GM12878 (cell line): ENCODE measurements at regions not wholly inside any gene's neighbourhood (a gene's known extent, or its start where the extent isn't known, plus 50 kb on each side); places are given as distances from the start of the nearest gene placed in this dataset.

Source experiments
- ATAC-seq: fragments of 200-7000 bp; cut with Tn5 transposase; 3 replicates; pipeline ENCODE4 v1.9.1; 2020; ENCODE audit warnings: mild to moderate bottlenecking, moderate library complexity
- BruUV-seq: library from RNA; stranded (reverse); fragments of 400-500 nt; replicated peaks from 2 replicates; lab custom pipeline; 2021; lab: Mats Ljungman, UMichigan
- CTCF ChIA-PET: fragments of 300-600 bp; sonication (Branson Sonifier 250); formaldehyde crosslinking; extraction: SDS; loops from one replicate; lab custom pipeline; 2021; ENCODE audit warnings: inconsistent platforms; lab: Yijun Ruan, JAX
- POLR2A ChIA-PET: fragments of 350-600 bp; formaldehyde crosslinking; extraction: SDS; loops from one replicate; lab custom pipeline; 2021; ENCODE audit warnings: inconsistent platforms; lab: Charles Lee
- RAD21 ChIA-PET: fragments of 300-600 bp; sonication (Branson Sonifier 250); formaldehyde crosslinking; loops from one replicate; lab custom pipeline; 2023; ENCODE audit warnings: antibody characterized with exemption; ENCODE audit not compliant: unreplicated experiment; lab: Charles Lee
- SMC1A ChIA-PET: fragments of 300-600 bp; sonication (Branson Sonifier 250); formaldehyde crosslinking; loops from one replicate; lab custom pipeline; 2023; ENCODE audit not compliant: unreplicated experiment, uncharacterized antibody; lab: Charles Lee
- DNase-seq: peaks from one replicate; pipeline ENCODE4 v3.0.0-alpha.2; 2011; ENCODE audit warnings: low read depth, low spot score
- FAIRE-seq: peaks from 3 replicates; lab custom pipeline; 2011; peaks lifted over from hg19 to GRCh38; lab: Jason Lieb, UNC
- H2AFZ ChIP-seq: 2 replicates; pipeline ENCODE4 v1.6.0; 2011; ENCODE audit warnings: low read depth, low read length, control low read depth; ENCODE audit not compliant: control insufficient read depth
- H3K27ac ChIP-seq: 2 replicates; pipeline ENCODE4 v1.5.1; 2011; ENCODE audit warnings: control low read depth; ENCODE audit not compliant: control insufficient read depth, insufficient read depth
- H3K27me3 ChIP-seq, 2 experiments: replicated peaks in 1 of 2; 2 replicates each; pipeline versions ENCODE4 v1.6.0 to v1.6.1; 2011; ENCODE audit warnings: low read length in 1 of 2; ENCODE audit not compliant: control insufficient read depth in 2 of 2, insufficient read depth in 2 of 2
- H3K36me3 ChIP-seq, 2 experiments: 2 replicates each; pipeline ENCODE4 v1.5.1; 2011; ENCODE audit warnings: low read length in 1 of 2; ENCODE audit not compliant: control insufficient read depth in 2 of 2, insufficient read depth in 2 of 2
- H3K4me1 ChIP-seq: 2 replicates; pipeline ENCODE4 v1.6.1; 2011; ENCODE audit warnings: mild to moderate bottlenecking, low read length, moderate library complexity, mixed read lengths; ENCODE audit not compliant: control insufficient read depth, insufficient read depth
- H3K4me2 ChIP-seq: 2 replicates; pipeline ENCODE4 v1.6.0; 2011; ENCODE audit warnings: control low read depth; ENCODE audit not compliant: control insufficient read depth, insufficient read depth
- H3K4me3 ChIP-seq: fragments of 200-600 bp; sonication (generic); 2 replicates; pipeline ENCODE4 v1.5.1; 2016
- H3K79me2 ChIP-seq: 2 replicates; pipeline ENCODE4 v1.6.0; 2011; ENCODE audit warnings: low read length; ENCODE audit not compliant: control insufficient read depth, insufficient read depth
- H3K9ac ChIP-seq: 2 replicates; pipeline ENCODE4 v1.8.0; 2011; ENCODE audit warnings: low read length, control low read depth, mixed read lengths; ENCODE audit not compliant: control insufficient read depth, insufficient read depth
- H3K9me3 ChIP-seq: replicated peaks from 3 replicates; pipeline ENCODE4 v1.5.1; 2011; ENCODE audit warnings: mild to moderate bottlenecking, low read length; ENCODE audit not compliant: control insufficient read depth, insufficient read depth
- H4K20me1 ChIP-seq: 2 replicates; pipeline ENCODE4 v1.6.0; 2011; ENCODE audit not compliant: control insufficient read depth, insufficient read depth
- CBX3 ChIP-seq: fragments of 200-600 bp; sonication (generic); IDR thresholded peaks from 2 replicates; pipeline ENCODE4 v1.6.1; 2016; ENCODE audit warnings: low read depth, borderline replicate concordance
- ESRRA ChIP-seq: IDR thresholded peaks from 2 replicates; pipeline ENCODE4 v1.6.1; 2012; ENCODE audit warnings: mild to moderate bottlenecking, low read length, improper control_type of control experiment
- FOXM1 ChIP-seq: IDR thresholded peaks from 2 replicates; pipeline ENCODE4 v1.6.1; 2012; ENCODE audit warnings: low read depth, mild to moderate bottlenecking, inconsistent platforms, low read length, moderate library complexity
- HDGF ChIP-seq: fragments of 450-650 bp; IDR thresholded peaks from 2 replicates; pipeline ENCODE4 v1.6.1; 2016; ENCODE audit warnings: antibody characterized with exemption
- IRF3 ChIP-seq: fragments of 450-650 bp; IDR thresholded peaks from 2 replicates; pipeline ENCODE4 v1.6.1; 2014; ENCODE audit warnings: mild to moderate bottlenecking
- JUND ChIP-seq: IDR thresholded peaks from 2 replicates; pipeline ENCODE4 v1.6.1; 2012; ENCODE audit warnings: low read depth, mild to moderate bottlenecking, low read length, improper control_type of control experiment, moderate library complexity
- NFYA ChIP-seq: IDR thresholded peaks from 2 replicates; pipeline ENCODE4 v1.6.1; 2011; ENCODE audit warnings: low read depth, mild to moderate bottlenecking, low read length, improper control_type of control experiment, borderline replicate concordance
- NR2F1 ChIP-seq: fragments of 450-650 bp; conservative IDR thresholded peaks from 2 replicates; pipeline ENCODE4 v1.6.1; 2017; ENCODE audit warnings: mild to moderate bottlenecking
- ZBTB4 ChIP-seq: fragments of 450-650 bp; formaldehyde crosslinking; IDR thresholded peaks from 2 replicates; pipeline ENCODE4 v1.4.0; 2022; ENCODE audit warnings: mild to moderate bottlenecking, moderate library complexity
- ZNF687 ChIP-seq: fragments of 450-650 bp; IDR thresholded peaks from 2 replicates; pipeline ENCODE4 v1.6.1; 2017; ENCODE audit warnings: mild to moderate bottlenecking, moderate library complexity
- WGBS: methylation state at CpG from one replicate; pipeline ENCODE4 v1.1.6; 2016; ENCODE audit warnings: low lambda C conversion rate; ENCODE audit not compliant: insufficient replicate concordance, insufficient coverage; ENCODE audit errors: missing lambda C conversion rate; 5-methylcytosine and 5-hydroxymethylcytosine counted together
- in situ Hi-C: fragments of 300-500 bp; cut with MboI; formaldehyde crosslinking; loops from 9 replicates; pipeline ENCODE4 v1.14.3; 2018; ENCODE audit warnings: mixed read lengths
- intact Hi-C: fragments of 100-400 bp; cut with micrococcal nuclease; formaldehyde crosslinking; loops from one replicate; pipeline ENCODE4 v1.14.2; 2022; ENCODE audit not compliant: unreplicated experiment

- Histone ChIP-seq H3K9ac (no peak overlapping the region), H3K4me3 (no peak overlapping the region), H3K36me3 (no peaks in the 10 kb centered on the region), H2AFZ (no peak overlapping the region), H3K4me1 (no peaks in the 10 kb centered on the region), H3K4me2 (no peak overlapping the region), H3K27me3 (peaks cover 0 to 4% of the 10 kb centered on the region in 2 experiments; a peak in 1 of 4 replicates), H3K9me3 (no peaks in the 10 kb centered on the region), H3K27ac (no peak overlapping the region), H4K20me1 (no peaks in the 10 kb centered on the region), H3K79me2 (no peaks in the 10 kb centered on the region)
- in situ Hi-C loops (no loop called here), intact Hi-C loops (no loop called here)
- BruUV-seq = no TSS peak
- 50% methylated on average over 4 of the region's 4 CpGs for WGBS
- ChIA-PET RAD21 (no interaction called here), POLR2A (no interaction called here), CTCF (interaction anchor here (1.3 kb wide), 1 partner anchor 9 kb away, joined by 3 read pairs; no protein-coding TSS in a partner anchor), SMC1A (no interaction called here)
- ATAC-seq (no peak), FAIRE-seq (no peak), DNase-seq (no peak)
- no peak for TF ChIP-seq JUND
- TF ChIP-seq IRF3 = no peak
- no peak for TF ChIP-seq ESRRA
- no peak for TF ChIP-seq NFYA
- no peak for TF ChIP-seq FOXM1
- no peak for TF ChIP-seq NR2F1
- no peak for TF ChIP-seq ZNF687
- no peak for TF ChIP-seq HDGF
- no peak for TF ChIP-seq ZBTB4 (CRISPR knock-in tag)
- no peak for TF ChIP-seq CBX3
Observed at GRCh38 chr1:209420276-209420675, 163.2 kb upstream of the CAMK1G start.
